H9 (cell line): ENCODE measurements at regions not wholly inside any gene's neighbourhood (a gene's known extent, or its start where the extent isn't known, plus 50 kb on each side); places are given as distances from the start of the nearest gene placed in this dataset.

Experiments used
- DNase-seq: peaks from one replicate; pipeline ENCODE4 v3.0.0-alpha.2; 2017
- H2AFZ ChIP-seq: one replicate; pipeline ENCODE4 v1.6.1; 2013; ENCODE audit warnings: mild to moderate bottlenecking, low read length, control low read depth, moderate library complexity
- H2AK5ac ChIP-seq: 2 replicates; pipeline ENCODE4 v1.6.1; 2013; ENCODE audit warnings: low read length, control low read depth, mixed read lengths; ENCODE audit not compliant: insufficient read length
- H2BK120ac ChIP-seq: one replicate; pipeline ENCODE4 v1.6.1; 2013; ENCODE audit warnings: low read depth, mild to moderate bottlenecking, low read length, control low read depth, inconsistent platforms; ENCODE audit not compliant: poor library complexity, severe bottlenecking
- H2BK12ac ChIP-seq: 2 replicates; pipeline ENCODE4 v1.6.1; 2013; ENCODE audit warnings: low read length, control low read depth, mixed read lengths, low read depth; ENCODE audit not compliant: insufficient read length
- H2BK15ac ChIP-seq: 2 replicates; pipeline ENCODE4 v1.6.1; 2013; ENCODE audit warnings: low read depth, low read length, control low read depth
- H2BK20ac ChIP-seq: one replicate; pipeline ENCODE4 v1.6.1; 2013; ENCODE audit warnings: low read depth, mild to moderate bottlenecking, low read length, control low read depth, inconsistent platforms; ENCODE audit not compliant: poor library complexity, severe bottlenecking
- H2BK5ac ChIP-seq: 2 replicates; pipeline ENCODE4 v1.6.1; 2013; ENCODE audit warnings: low read length, control low read depth, mixed read lengths; ENCODE audit not compliant: insufficient read length
- H3K14ac ChIP-seq: 2 replicates; pipeline ENCODE4 v1.6.1; 2013; ENCODE audit warnings: low read length, control low read depth; ENCODE audit not compliant: insufficient read depth
- H3K18ac ChIP-seq: 2 replicates; pipeline ENCODE4 v1.6.1; 2013; ENCODE audit warnings: low read depth, mild to moderate bottlenecking, mixed read lengths, low read length, control low read depth; ENCODE audit not compliant: insufficient read length
- H3K23ac ChIP-seq: 2 replicates; pipeline ENCODE4 v1.6.1; 2013; ENCODE audit warnings: low read length, control low read depth, mixed read lengths, low read depth; ENCODE audit not compliant: insufficient read length
- H3K23me2 ChIP-seq: 2 replicates; pipeline ENCODE4 v1.6.1; 2013; ENCODE audit warnings: low read depth, mild to moderate bottlenecking, mixed read lengths, low read length, control low read depth; ENCODE audit not compliant: insufficient read length, poor library complexity, severe bottlenecking
- H3K27ac ChIP-seq: 2 replicates; pipeline ENCODE4 v1.5.1; 2013; ENCODE audit warnings: low read length, control low read depth, mixed read lengths, low read depth; ENCODE audit not compliant: insufficient read length
- H3K27me3 ChIP-seq: 2 replicates; pipeline ENCODE4 v1.6.1; 2013; ENCODE audit warnings: low read length, control low read depth, inconsistent platforms; ENCODE audit not compliant: insufficient read depth
- H3K4ac ChIP-seq: 2 replicates; pipeline ENCODE4 v1.6.1; 2013; ENCODE audit warnings: low read depth, mild to moderate bottlenecking, control low read depth, inconsistent platforms, low read length, moderate library complexity
- H3K4me1 ChIP-seq: 2 replicates; pipeline ENCODE4 v1.6.1; 2013; ENCODE audit warnings: low read length, control low read depth, inconsistent platforms; ENCODE audit not compliant: insufficient read depth
- H3K4me2 ChIP-seq: 2 replicates; pipeline ENCODE4 v1.6.1; 2013; ENCODE audit warnings: low read length, control low read depth, mixed read lengths; ENCODE audit not compliant: insufficient read length, insufficient read depth
- H3K56ac ChIP-seq: 2 replicates; pipeline ENCODE4 v1.6.1; 2013; ENCODE audit warnings: low read depth, mild to moderate bottlenecking, mixed read lengths, low read length, control low read depth; ENCODE audit not compliant: insufficient read length
- H3K79me1 ChIP-seq: 2 replicates; pipeline ENCODE4 v1.6.1; 2013; ENCODE audit warnings: low read depth, mild to moderate bottlenecking, moderate library complexity, low read length, control low read depth, inconsistent platforms; ENCODE audit not compliant: insufficient read depth, poor library complexity, severe bottlenecking
- H3K79me2 ChIP-seq: 2 replicates; pipeline ENCODE4 v1.6.1; 2013; ENCODE audit warnings: low read length, control low read depth, inconsistent platforms; ENCODE audit not compliant: insufficient read depth
- H3K9ac ChIP-seq: 2 replicates; pipeline ENCODE4 v1.6.1; 2013; ENCODE audit warnings: low read length, control low read depth, mixed read lengths; ENCODE audit not compliant: insufficient read length; ENCODE audit errors: extremely low read depth
- H3K9me3 ChIP-seq: one replicate; pipeline ENCODE4 v1.6.1; 2013; ENCODE audit warnings: low read depth, low read length, inconsistent platforms; ENCODE audit not compliant: control insufficient read depth
- H3T11ph ChIP-seq: one replicate; pipeline ENCODE4 v1.6.1; 2013; ENCODE audit warnings: mild to moderate bottlenecking, low read length, control low read depth, inconsistent platforms
- H4K20me1 ChIP-seq: one replicate; pipeline ENCODE4 v1.6.1; 2013; ENCODE audit not compliant: control insufficient read depth, insufficient read length, insufficient read depth
- H4K5ac ChIP-seq: 2 replicates; pipeline ENCODE4 v1.6.1; 2013; ENCODE audit warnings: low read depth, mild to moderate bottlenecking, mixed read lengths, low read length, control low read depth; ENCODE audit not compliant: insufficient read length
- H4K8ac ChIP-seq: replicated peaks from 2 replicates; pipeline ENCODE4 v1.6.1; 2013; ENCODE audit warnings: low read length, control low read depth, mixed read lengths, low read depth; ENCODE audit not compliant: insufficient read length
- H4K91ac ChIP-seq: 2 replicates; pipeline ENCODE4 v1.6.1; 2013; ENCODE audit warnings: low read depth, mild to moderate bottlenecking, moderate library complexity, mixed read lengths, low read length, control low read depth; ENCODE audit not compliant: insufficient read length
- H3K27ac Mint-ChIP-seq, 3 experiments: 2 replicates in 2 of 3; 3 replicates in 1 of 3; pipeline ENCODE4 v1.8.0; 2020 to 2021; ENCODE audit warnings: mixed read lengths in 3 of 3, mild to moderate bottlenecking in 1 of 3, moderate library complexity in 1 of 3
- H3K27me3 Mint-ChIP-seq: 2 replicates; pipeline ENCODE4 v1.8.0; 2021; ENCODE audit warnings: low read depth, mild to moderate bottlenecking, moderate library complexity, mixed read lengths
- H3K36me3 Mint-ChIP-seq, 3 experiments: 2 replicates in 2 of 3; 3 replicates in 1 of 3; pipeline ENCODE4 v1.8.0; 2020 to 2021; ENCODE audit warnings: low read depth in 3 of 3, mixed read lengths in 3 of 3; ENCODE audit not compliant: insufficient read depth in 1 of 3
- H3K4me1 Mint-ChIP-seq, 2 experiments: 2 replicates each; pipeline ENCODE4 v1.8.0; 2020; ENCODE audit warnings: mixed read lengths in 2 of 2
- H3K4me3 Mint-ChIP-seq, 2 experiments: 2 replicates in 1 of 2; 3 replicates in 1 of 2; pipeline ENCODE4 v1.8.0; 2020 to 2021; ENCODE audit warnings: mild to moderate bottlenecking in 2 of 2, mixed read lengths in 2 of 2, moderate library complexity in 1 of 2
- H3K9me3 Mint-ChIP-seq, 2 experiments: 2 replicates in 1 of 2; 3 replicates in 1 of 2; pipeline ENCODE4 v1.8.0; 2020; ENCODE audit warnings: mild to moderate bottlenecking in 2 of 2, mixed read lengths in 2 of 2, moderate library complexity in 1 of 2
- WGBS: extraction: QIAGEN DNeasy Blood & Tissue Kit; methylation state at CpG from one replicate; pipeline ENCODE4 v1.1.7; 2013; ENCODE audit warnings: missing lambda C conversion rate, low lambda C conversion rate, mixed read lengths; ENCODE audit not compliant: insufficient read length; ENCODE audit errors: extremely low coverage; 5-methylcytosine and 5-hydroxymethylcytosine counted together
- TF ChIP-seq, protein P1 (sequence below): fragments of 200-600 bp; sonication (generic); conservative IDR thresholded peaks from 3 replicates; pipeline ENCODE4 v1.8.0; 2021; ENCODE audit warnings: antibody characterized with exemption, mild to moderate bottlenecking

DNA sequence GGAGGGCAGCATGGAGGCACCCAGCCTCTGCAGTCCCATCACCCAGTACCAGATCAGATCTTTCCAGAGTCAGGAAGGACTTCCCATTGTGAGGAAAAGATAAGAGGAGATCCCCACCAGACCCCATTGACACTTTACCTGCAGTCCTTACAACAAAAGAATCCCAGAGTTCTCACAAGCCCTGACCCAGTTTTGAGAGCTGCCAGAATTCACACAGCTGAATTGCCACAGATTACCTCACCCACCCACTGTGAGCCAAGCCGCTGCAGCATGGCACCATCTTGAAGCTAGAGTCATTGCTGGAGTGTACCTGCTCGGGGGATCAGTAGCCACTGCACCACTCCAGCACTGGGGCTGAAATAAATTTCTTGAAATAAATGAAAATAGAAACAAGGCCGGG is 91.8 kb upstream of the UBASH3B start:
- Mint-ChIP-seq H3K36me3 (no peaks in the 10 kb centered on the region; a peak in 1 of 7 replicates), H3K4me1 (peaks cover 0 to 5% of the 10 kb centered on the region in 2 experiments; a peak in 1 of 4 replicates), H3K27me3 (peaks cover 3% of the 10 kb centered on the region; the same call in 1 of the 2 replicates), H3K4me3 (no peak overlapping the region), H3K9me3 (peaks cover 0 to 3% of the 10 kb centered on the region in 2 experiments; a peak in 1 of 5 replicates), H3K27ac (no peak overlapping the region)
- no peak overlapping the region for H3K14ac ChIP-seq
- H3T11ph ChIP-seq = no peak overlapping the region
- H3K27me3 ChIP-seq = no peaks in the 10 kb centered on the region
- H3K4me1 ChIP-seq = no peaks in the 10 kb centered on the region
- no peak overlapping the region for H2BK15ac ChIP-seq
- H2AFZ ChIP-seq = no peak overlapping the region
- no peak overlapping the region for H2BK5ac ChIP-seq
- no peak overlapping the region for H3K4me2 ChIP-seq
- no peak for DNase-seq
- no peak overlapping the region for H2AK5ac ChIP-seq
- H3K9ac ChIP-seq = no peak overlapping the region
- no peak overlapping the region for H2BK120ac ChIP-seq
- no peaks in the 10 kb centered on the region for H3K9me3 ChIP-seq
- H4K91ac ChIP-seq = no peak overlapping the region
- TF ChIP-seq, protein P1, sequence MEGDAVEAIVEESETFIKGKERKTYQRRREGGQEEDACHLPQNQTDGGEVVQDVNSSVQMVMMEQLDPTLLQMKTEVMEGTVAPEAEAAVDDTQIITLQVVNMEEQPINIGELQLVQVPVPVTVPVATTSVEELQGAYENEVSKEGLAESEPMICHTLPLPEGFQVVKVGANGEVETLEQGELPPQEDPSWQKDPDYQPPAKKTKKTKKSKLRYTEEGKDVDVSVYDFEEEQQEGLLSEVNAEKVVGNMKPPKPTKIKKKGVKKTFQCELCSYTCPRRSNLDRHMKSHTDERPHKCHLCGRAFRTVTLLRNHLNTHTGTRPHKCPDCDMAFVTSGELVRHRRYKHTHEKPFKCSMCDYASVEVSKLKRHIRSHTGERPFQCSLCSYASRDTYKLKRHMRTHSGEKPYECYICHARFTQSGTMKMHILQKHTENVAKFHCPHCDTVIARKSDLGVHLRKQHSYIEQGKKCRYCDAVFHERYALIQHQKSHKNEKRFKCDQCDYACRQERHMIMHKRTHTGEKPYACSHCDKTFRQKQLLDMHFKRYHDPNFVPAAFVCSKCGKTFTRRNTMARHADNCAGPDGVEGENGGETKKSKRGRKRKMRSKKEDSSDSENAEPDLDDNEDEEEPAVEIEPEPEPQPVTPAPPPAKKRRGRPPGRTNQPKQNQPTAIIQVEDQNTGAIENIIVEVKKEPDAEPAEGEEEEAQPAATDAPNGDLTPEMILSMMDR = no peak
- no peak overlapping the region for H3K18ac ChIP-seq
- no peaks in the 10 kb centered on the region for H4K20me1 ChIP-seq
- H2BK20ac ChIP-seq = no peak overlapping the region
- no peak overlapping the region for H3K23ac ChIP-seq
- no peaks in the 10 kb centered on the region for H3K23me2 ChIP-seq
- no peak overlapping the region for H4K5ac ChIP-seq
- no peak overlapping the region for H4K8ac ChIP-seq
- no peak overlapping the region for H3K27ac ChIP-seq
- no peaks in the 10 kb centered on the region for H3K79me1 ChIP-seq
- H3K4ac ChIP-seq = no peak overlapping the region
- no peak overlapping the region for H2BK12ac ChIP-seq
- WGBS = no CpG with 5 or more reads among the region's 3 CpGs
- H3K56ac ChIP-seq = no peak overlapping the region
- no peaks in the 10 kb centered on the region for H3K79me2 ChIP-seq
